GM10266 (cell line): ENCODE measurements at regions not wholly inside any gene's neighbourhood (a gene's known extent, or its start where the extent isn't known, plus 50 kb on each side); places are given as distances from the start of the nearest gene placed in this dataset.

Experiments used
- DNase-seq: peaks from one replicate; pipeline ENCODE4 v3.0.0; 2012; ENCODE audit errors: extremely low spot score
- TF ChIP-seq, protein P1 (sequence below): IDR thresholded peaks from 2 replicates; pipeline ENCODE4 v1.5.1; 2012; ENCODE audit warnings: mild to moderate bottlenecking, low read depth; ENCODE audit not compliant: control insufficient read depth, insufficient read depth; ENCODE audit errors: missing control alignments

DNA sequence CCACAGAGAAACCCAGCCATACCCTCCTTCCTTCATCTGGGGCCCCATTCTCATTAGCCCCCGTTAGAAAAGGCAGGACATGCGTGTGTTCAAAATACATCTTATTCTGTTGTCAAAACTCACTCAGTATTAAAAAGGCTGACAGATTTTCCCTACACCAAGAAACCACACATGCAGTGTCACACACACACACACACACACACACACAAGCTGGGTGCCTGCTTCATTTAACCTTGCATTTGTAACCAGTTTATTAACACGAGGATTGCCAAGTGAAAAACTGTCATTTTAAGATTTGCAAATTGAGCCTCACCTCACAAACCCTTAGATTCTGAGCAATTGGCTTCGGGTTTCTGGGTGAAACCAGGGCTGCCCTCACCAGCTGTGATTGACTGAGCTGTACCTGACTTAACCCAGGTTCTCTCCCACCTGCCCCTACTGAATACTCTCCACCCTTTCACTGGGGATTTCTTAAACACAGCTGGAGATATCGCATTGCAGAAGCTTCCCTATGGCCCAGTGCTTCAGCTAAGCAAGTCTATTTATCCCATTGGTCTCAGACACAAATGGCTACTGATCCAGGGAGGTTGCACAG lies 172.7 kb upstream of the ZNF507 start:
- TF ChIP-seq, protein P1, sequence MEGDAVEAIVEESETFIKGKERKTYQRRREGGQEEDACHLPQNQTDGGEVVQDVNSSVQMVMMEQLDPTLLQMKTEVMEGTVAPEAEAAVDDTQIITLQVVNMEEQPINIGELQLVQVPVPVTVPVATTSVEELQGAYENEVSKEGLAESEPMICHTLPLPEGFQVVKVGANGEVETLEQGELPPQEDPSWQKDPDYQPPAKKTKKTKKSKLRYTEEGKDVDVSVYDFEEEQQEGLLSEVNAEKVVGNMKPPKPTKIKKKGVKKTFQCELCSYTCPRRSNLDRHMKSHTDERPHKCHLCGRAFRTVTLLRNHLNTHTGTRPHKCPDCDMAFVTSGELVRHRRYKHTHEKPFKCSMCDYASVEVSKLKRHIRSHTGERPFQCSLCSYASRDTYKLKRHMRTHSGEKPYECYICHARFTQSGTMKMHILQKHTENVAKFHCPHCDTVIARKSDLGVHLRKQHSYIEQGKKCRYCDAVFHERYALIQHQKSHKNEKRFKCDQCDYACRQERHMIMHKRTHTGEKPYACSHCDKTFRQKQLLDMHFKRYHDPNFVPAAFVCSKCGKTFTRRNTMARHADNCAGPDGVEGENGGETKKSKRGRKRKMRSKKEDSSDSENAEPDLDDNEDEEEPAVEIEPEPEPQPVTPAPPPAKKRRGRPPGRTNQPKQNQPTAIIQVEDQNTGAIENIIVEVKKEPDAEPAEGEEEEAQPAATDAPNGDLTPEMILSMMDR, result no peak
- DNase-seq, result no peak

DNA sequence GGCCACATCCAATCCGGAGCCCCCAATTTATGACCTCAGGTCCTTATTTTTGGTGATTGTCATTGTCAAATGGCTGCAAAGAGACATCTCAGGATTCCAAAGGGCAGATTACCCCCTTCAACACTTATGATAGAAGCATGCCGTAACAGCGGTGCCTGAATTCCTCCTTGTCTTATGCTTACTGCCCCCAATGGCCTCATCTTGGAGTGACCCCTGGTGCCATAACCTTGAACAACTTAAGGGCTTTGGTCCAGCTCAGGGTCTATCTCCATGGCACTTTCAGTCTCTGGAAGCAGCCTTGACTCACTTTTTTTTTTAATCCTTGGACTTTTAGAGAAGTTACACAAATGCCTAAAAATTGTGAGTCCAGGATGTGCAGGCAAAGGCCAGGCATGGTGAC lies 171.6 kb upstream of the ZNF507 start:
- no peak for DNase-seq
- TF ChIP-seq, protein P1, result no peak

DNA sequence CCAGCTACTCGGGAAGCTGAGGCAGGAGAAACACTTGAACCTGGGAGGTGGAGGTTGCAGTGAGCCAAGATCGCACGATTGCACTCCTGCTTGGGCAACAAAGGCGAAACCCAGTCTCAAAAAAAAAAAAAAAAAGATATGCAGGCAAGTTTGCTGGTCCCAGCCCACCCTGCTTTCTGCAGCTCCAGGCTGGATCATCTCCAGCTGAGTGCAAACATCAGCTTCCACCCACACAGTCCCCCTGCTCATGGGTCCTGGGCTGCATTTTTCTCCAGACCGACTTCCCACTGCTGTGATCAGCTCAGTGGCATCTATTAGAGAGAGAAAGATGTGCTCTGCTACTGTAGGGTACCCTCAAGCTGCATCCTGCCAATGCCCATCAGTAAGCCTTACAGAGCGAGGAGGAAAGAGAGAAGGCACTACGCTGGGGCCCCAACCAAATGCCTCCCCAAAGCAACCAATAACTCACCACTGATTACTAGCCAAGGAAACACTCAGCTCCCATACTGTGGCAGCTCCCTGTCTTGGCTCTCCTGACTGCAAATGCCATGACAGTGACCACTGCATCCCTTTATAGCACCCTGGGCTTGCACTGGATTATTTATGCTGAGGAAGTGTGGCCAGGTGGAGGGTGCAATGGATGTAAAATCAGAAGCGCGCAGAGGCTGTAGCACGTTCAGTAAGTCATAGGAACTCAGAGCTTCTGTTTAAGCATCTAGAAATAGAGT lies 170.9 kb upstream of the ZNF507 start:
- no peak for DNase-seq

GRCh38 chr19:32176591-32176990 lies 168.8 kb upstream of the ZNF507 start:
- no peak for DNase-seq
- TF ChIP-seq, protein P1, result no peak

More for the DNA sequence above, 170.9 kb upstream of the ZNF507 start:
- TF ChIP-seq, protein P1, result no peak

DNA sequence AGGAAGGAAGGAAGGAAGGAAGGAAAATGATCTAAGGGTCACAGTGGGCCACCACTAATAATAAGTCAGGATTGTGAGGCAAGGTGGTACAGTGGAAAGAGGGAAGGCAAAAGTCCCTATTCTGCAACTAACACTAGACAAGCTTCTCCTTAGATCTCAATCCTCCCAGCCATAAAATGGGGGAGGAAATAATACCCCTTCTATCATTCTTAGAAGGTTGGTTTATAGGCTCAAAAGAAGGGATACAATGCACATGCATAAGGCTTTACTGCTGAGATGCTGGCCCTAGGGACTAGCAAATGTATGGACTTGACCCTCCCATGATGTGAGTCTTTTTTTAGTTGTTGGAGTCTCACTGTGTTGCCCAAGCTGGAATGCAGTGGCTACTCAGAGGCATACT lies 167.7 kb upstream of the ZNF507 start:
- TF ChIP-seq, protein P1, result no peak
- no peak for DNase-seq

GRCh38 chr19:32178401-32178800 lies 167.0 kb upstream of the ZNF507 start:
- no peak for DNase-seq
- TF ChIP-seq, protein P1, result no peak

DNA sequence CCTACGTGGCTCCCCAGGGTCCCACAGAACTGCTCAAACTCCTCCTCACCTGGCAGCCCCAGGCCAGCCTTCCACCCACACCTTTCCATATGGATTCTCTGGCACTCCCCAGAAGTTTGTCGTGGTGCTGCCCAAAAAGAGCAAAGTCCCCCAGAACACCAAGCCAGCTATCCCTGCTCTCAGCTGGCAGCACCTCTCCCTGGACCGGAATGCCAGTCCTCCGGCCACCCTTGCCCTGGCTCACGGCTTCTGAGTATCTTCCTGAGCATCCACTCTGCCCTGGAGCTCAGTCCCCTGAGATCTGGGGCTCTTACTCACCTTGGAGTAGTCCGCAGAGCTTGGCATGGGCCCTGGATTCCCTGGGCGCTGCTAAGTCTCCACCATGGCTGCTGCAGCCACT lies 166.5 kb upstream of the ZNF507 start:
- TF ChIP-seq, protein P1, result no peak
- DNase-seq, result no peak
